Keratinocyte (primary cell): ENCODE measurements at regions not wholly inside any gene's neighbourhood (a gene's known extent, or its start where the extent isn't known, plus 50 kb on each side); places are given as distances from the start of the nearest gene placed in this dataset.

ENCODE experiments used
- DNase-seq: peaks from one replicate; pipeline ENCODE4 v3.0.0-alpha.2; 2011; ENCODE audit warnings: low read depth, missing footprints, low spot score
- FAIRE-seq: peaks from 2 replicates; lab custom pipeline; 2011; peaks lifted over from hg19 to GRCh38; lab: Jason Lieb, UNC
- H2AFZ ChIP-seq: 2 replicates; pipeline ENCODE4 v1.6.0; 2012; ENCODE audit warnings: low read length, control low read depth, inconsistent platforms; ENCODE audit not compliant: control insufficient read depth
- H3K27ac ChIP-seq: 2 replicates; pipeline ENCODE4 v1.5.1; 2011; ENCODE audit warnings: low read length; ENCODE audit not compliant: control insufficient read depth, insufficient read depth
- H3K27me3 ChIP-seq: 3 replicates; pipeline ENCODE4 v1.6.0; 2011; ENCODE audit warnings: low read length; ENCODE audit not compliant: control insufficient read depth, insufficient read depth; ENCODE audit errors: extremely low read depth
- H3K36me3 ChIP-seq, 2 experiments: 2 replicates in 1 of 2; 3 replicates in 1 of 2; pipeline ENCODE4 v1.5.1; 2011; ENCODE audit warnings: low read length in 2 of 2, mild to moderate bottlenecking in 1 of 2; ENCODE audit not compliant: control insufficient read depth in 2 of 2, insufficient read depth in 2 of 2; ENCODE audit errors: extremely low read depth in 1 of 2
- H3K4me1 ChIP-seq: 3 replicates; pipeline ENCODE4 v1.5.1; 2011; ENCODE audit warnings: low read length; ENCODE audit not compliant: control insufficient read depth, insufficient read depth; ENCODE audit errors: extremely low read depth
- H3K4me2 ChIP-seq: 3 replicates; pipeline ENCODE4 v1.6.0; 2011; ENCODE audit warnings: low read depth, low read length; ENCODE audit not compliant: control insufficient read depth, insufficient read depth; ENCODE audit errors: extremely low read depth
- H3K4me3 ChIP-seq, 3 experiments: fragments of 200-600 bp in 1 of 3; sonication (generic) in 1 of 3; 2 replicates in 2 of 3; 3 replicates in 1 of 3; pipeline ENCODE4 v1.5.1; 2011 to 2016; ENCODE audit warnings: low read length in 3 of 3, mild to moderate bottlenecking in 3 of 3, control low read depth in 2 of 3, inconsistent platforms in 1 of 3, low read depth in 1 of 3, mixed read lengths in 1 of 3, mixed run types in 1 of 3, moderate library complexity in 1 of 3; ENCODE audit not compliant: control insufficient read depth in 2 of 3, insufficient read depth in 2 of 3; ENCODE audit errors: extremely low read depth in 1 of 3
- H3K79me2 ChIP-seq: 2 replicates; pipeline ENCODE4 v1.6.0; 2012; ENCODE audit warnings: low read length; ENCODE audit not compliant: control insufficient read depth, insufficient read depth
- H3K9ac ChIP-seq: 3 replicates; pipeline ENCODE4 v1.6.0; 2011; ENCODE audit warnings: low read length; ENCODE audit not compliant: control insufficient read depth, insufficient read depth; ENCODE audit errors: extremely low read depth
- H3K9me1 ChIP-seq: 3 replicates; pipeline ENCODE4 v1.6.0; 2011; ENCODE audit warnings: low read length; ENCODE audit not compliant: control insufficient read depth, insufficient read depth; ENCODE audit errors: extremely low read depth
- H3K9me3 ChIP-seq: 2 replicates; pipeline ENCODE4 v1.5.1; 2012; ENCODE audit warnings: low read depth, low read length; ENCODE audit not compliant: control insufficient read depth
- H4K20me1 ChIP-seq: 3 replicates; pipeline ENCODE4 v1.6.0; 2011; ENCODE audit warnings: low read length; ENCODE audit not compliant: control insufficient read depth, insufficient read depth; ENCODE audit errors: extremely low read depth
- CTCF ChIP-seq, 3 experiments: IDR thresholded peaks in 1 of 3; conservative IDR thresholded peaks in 1 of 3; optimal IDR thresholded peaks in 1 of 3; 2 replicates in 2 of 3; 3 replicates in 1 of 3; pipeline versions ENCODE3 to v1.5.1; 2011; ENCODE audit warnings: low read length in 3 of 3, mild to moderate bottlenecking in 3 of 3, moderate library complexity in 2 of 3, control low read depth in 1 of 3, inconsistent platforms in 1 of 3; ENCODE audit not compliant: insufficient read depth in 2 of 3; ENCODE audit errors: extremely low read depth in 1 of 3
- EZH2 ChIP-seq: IDR thresholded peaks from one replicate; pipeline ENCODE4 v1.6.1; 2012; ENCODE audit warnings: inconsistent platforms, mild to moderate bottlenecking, low read length, moderate library complexity
- dilution Hi-C: fragments of 300-500 bp; cut with MboI; formaldehyde crosslinking; loops from one replicate; pipeline ENCODE4 v1.7.0; 2020; ENCODE audit warnings: low sequenced_read_pairs; ENCODE audit not compliant: extremely low pct_ligation_motif_present

- Histone ChIP-seq H3K4me1 (no peaks in the 10 kb centered on the region), H3K9ac (no peak overlapping the region), H3K79me2 (no peaks in the 10 kb centered on the region), H3K4me2 (no peak overlapping the region), H2AFZ (no peak overlapping the region), H3K9me3 (no peaks in the 10 kb centered on the region), H3K27me3 (no peaks in the 10 kb centered on the region), H3K27ac (no peak overlapping the region), H3K36me3 (no peaks in the 10 kb centered on the region), H3K9me1 (no peaks in the 10 kb centered on the region), H4K20me1 (no peaks in the 10 kb centered on the region), H3K4me3 (no peak overlapping the region)
- dilution Hi-C loops = no loop called here
- FAIRE-seq (no peak), DNase-seq (no peak)
- TF ChIP-seq EZH2 (no peak), CTCF (optimal IDR thresholded peaks at IDR 0.05 in 1 of 3, IDR thresholded peaks at IDR 0.05 in 1 of 3, conservative IDR thresholded peaks at IDR 0.05 in 1 of 3; ENCODE audit: extremely low read depth in 1 of 3, insufficient read depth in 2 of 3, low read length in 3 of 3) (no peak)
Observed at GRCh38 chr5:12645582-12645981, 741.3 kb upstream of the CTNND2 start.

GRCh38 chr5:12636209-12636608 lies 732.0 kb upstream of the CTNND2 start:
- Histone ChIP-seq H3K9me3 (no peaks in the 10 kb centered on the region), H3K4me1 (no peaks in the 10 kb centered on the region), H3K4me3 (no peak overlapping the region), H2AFZ (no peak overlapping the region), H3K9ac (no peak overlapping the region), H4K20me1 (no peaks in the 10 kb centered on the region), H3K36me3 (no peaks in the 10 kb centered on the region), H3K27me3 (no peaks in the 10 kb centered on the region), H3K4me2 (no peak overlapping the region), H3K9me1 (no peaks in the 10 kb centered on the region), H3K79me2 (no peaks in the 10 kb centered on the region), H3K27ac (no peak overlapping the region)
- FAIRE-seq (no peak), DNase-seq (no peak)
- dilution Hi-C loops = no loop called here
- no peak for TF ChIP-seq CTCF (optimal IDR thresholded peaks at IDR 0.05 in 1 of 3, IDR thresholded peaks at IDR 0.05 in 1 of 3, conservative IDR thresholded peaks at IDR 0.05 in 1 of 3; ENCODE audit: extremely low read depth in 1 of 3, insufficient read depth in 2 of 3, low read length in 3 of 3)
- no peak for TF ChIP-seq EZH2
